ENCODE measurements at regions not wholly inside any gene's neighbourhood (a gene's known extent, or its start where the extent isn't known, plus 50 kb on each side); places are given as distances from the start of the nearest gene placed in this dataset.

DNA sequence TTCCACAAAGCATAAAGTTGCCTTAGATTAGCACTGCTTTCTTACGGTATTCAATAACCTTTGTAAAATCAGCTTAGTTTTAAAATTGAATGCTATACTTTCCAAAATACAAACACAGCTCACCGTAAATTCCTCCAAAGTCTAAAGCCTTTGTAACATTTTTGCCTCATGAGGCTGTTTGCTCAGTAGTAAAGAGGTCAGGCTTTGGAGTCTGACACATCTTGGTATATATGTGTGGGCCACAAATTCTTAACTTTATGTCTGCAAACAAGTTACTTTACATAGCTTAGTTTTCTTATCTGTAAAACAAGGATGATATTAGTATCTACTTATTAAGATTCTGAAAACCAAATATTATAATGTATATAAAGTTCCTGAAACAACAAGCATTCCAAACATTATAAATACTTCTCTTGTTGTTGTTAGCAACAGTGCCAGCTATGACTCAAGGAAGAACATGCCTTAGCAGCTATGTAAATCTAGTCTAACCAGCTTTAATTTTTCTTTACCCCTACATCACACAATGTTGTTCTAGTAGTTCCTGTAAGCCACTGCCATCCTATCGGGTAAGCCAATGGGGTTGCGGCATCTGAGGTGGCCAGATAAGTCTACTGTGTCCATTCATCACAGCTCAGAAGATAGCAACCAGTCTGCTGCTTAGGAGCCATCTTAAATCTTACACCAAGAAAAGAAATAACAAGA is 709.0 kb downstream of the KLHL13 start:
- TF ChIP-seq, protein P1, sequence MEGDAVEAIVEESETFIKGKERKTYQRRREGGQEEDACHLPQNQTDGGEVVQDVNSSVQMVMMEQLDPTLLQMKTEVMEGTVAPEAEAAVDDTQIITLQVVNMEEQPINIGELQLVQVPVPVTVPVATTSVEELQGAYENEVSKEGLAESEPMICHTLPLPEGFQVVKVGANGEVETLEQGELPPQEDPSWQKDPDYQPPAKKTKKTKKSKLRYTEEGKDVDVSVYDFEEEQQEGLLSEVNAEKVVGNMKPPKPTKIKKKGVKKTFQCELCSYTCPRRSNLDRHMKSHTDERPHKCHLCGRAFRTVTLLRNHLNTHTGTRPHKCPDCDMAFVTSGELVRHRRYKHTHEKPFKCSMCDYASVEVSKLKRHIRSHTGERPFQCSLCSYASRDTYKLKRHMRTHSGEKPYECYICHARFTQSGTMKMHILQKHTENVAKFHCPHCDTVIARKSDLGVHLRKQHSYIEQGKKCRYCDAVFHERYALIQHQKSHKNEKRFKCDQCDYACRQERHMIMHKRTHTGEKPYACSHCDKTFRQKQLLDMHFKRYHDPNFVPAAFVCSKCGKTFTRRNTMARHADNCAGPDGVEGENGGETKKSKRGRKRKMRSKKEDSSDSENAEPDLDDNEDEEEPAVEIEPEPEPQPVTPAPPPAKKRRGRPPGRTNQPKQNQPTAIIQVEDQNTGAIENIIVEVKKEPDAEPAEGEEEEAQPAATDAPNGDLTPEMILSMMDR (IDR thresholded peaks at IDR 0.05; ENCODE audit: low read length), result no peak
- TF ChIP-seq EZH2 (optimal IDR thresholded peaks at IDR 0.05; ENCODE audit: low read depth, low read length) (no peak), EZH2phosphoT487 (IDR thresholded peaks at IDR 0.05; ENCODE audit: low read length) (no peak)
